Amygdala (tissue), 56 donors: ENCODE measurements at regions not wholly inside any gene's neighbourhood (a gene's known extent, or its start where the extent isn't known, plus 50 kb on each side); places are given as distances from the start of the nearest gene placed in this dataset.
A peak's percentile ranks its signal among the peaks of the same experiment; 100 is the strongest.

Experiments used
- DNase-seq, 56 donors: peaks; one replicate each; lab custom pipeline; 2025; lab: John Stamatoyannopoulos, UW

GRCh38 chr2:220496513-220496912, 869.1 kb downstream of the SLC4A3 start:
- no peak for DNase-seq

DNA sequence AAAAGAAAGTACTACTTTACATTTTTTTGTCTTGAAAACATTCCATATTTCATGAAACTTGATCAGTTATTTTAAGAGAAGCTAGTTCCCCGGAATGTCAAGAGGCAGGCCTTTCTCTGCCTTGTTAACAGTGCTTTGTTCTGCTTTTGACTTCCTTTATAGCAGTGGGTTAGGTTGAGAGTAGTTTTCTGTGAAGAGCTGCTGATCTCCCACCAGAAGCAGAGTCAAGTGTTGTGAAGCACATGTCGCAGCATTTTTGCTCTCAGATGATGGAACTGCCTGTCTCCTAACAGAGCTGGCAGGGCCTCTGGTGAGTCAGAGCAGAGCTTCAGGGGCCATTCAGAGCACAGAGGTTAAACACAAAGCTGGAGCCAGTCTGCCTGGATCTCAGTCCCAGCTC, 871.8 kb downstream of the SLC4A3 start:
- peak in 5 of 56 donors; percentile 2 to 15 (median 2) for DNase-seq

GRCh38 chr2:220502539-220502938, 875.1 kb downstream of the SLC4A3 start:
- no peak for DNase-seq

GRCh38 chr2:220503431-220503830, 876.0 kb downstream of the SLC4A3 start:
- peak in 4 of 56 donors; percentile 3 to 16 (median 7) for DNase-seq

GRCh38 chr2:220504938-220505503, 877.6 kb downstream of the SLC4A3 start:
- no peak for DNase-seq

DNA sequence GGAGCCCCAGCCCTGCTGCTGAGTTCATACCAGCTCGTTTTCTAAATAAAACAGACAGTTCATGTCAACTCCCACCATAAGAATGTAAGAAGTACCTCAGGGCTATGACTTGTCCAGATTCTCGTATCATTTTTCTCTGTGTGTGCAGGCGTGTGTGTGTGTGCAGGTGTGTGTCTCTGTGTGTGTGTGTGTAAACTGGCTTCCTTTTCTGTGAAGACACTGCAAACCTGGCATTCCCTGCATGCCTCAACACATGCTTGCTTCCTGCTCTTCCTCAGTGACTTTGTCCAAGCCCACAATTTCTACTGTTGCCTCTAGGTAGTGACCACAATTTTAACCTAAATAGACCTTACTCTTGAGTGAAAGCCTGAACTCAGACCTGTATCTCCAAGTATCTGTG, 879.0 kb downstream of the SLC4A3 start:
- DNase-seq: no peak

- no peak for DNase-seq
Measured at GRCh38 chr2:220509096-220509757, 881.8 kb downstream of the SLC4A3 start.

- no peak for DNase-seq
Measured at GRCh38 chr2:220509966-220510365, 882.5 kb downstream of the SLC4A3 start.

- no peak for DNase-seq
Measured at GRCh38 chr2:220510668-220511067, 883.2 kb downstream of the SLC4A3 start.

GRCh38 chr2:220512419-220512818, 885.0 kb downstream of the SLC4A3 start:
- DNase-seq: no peak

DNA sequence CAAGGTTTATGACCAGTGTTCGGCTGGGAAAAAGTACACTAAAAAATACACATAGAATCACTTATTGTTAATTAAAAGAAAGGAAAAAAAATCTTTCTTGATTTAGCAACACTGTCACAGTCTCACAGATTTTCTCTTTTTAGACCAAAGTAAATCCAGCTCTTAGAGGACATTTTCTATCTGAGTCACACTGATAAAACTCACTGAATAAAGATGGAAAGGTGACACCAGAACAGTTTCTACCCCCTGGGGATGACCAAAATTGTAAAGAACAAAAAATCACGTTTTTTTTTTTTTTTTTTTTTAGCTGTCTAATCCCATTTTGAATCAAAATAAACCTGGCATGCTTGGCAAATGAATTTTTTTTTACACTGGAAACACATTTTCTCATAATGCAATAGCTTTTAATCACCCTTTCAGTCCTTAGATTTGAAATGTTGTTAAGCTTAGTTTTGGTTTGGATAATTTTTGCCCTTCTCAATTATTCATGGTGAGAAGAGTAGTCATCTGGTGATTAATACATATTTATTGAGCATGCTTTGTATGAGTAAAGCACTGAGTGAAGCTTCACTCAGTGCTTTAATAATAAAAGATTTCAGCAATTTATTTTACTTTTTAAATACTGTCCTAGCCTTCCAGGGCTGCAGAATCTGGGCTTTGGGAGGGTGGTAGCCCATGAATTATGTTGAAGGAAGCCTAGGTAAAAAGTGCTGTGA, 886.3 kb downstream of the SLC4A3 start:
- DNase-seq: no peak

DNA sequence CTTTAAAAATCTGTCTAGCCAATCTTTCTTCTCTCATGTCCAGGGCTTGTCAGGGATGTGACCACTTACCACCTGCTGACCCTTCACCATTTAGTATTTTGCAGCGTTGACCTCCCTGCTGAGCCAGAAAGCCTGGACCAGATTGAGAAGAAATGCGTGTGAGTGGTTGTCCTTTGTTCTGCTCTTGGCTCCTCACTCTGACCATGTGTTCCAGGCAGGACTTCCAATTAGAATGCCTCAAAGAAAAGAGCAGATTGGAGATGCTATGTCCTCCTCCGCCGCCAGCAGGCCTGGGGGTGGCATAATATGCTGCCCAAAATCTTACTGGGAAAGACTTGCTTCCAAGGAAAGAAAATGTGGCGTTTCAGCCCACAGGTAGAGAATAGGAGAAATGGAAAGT, 894.1 kb downstream of the SLC4A3 start:
- DNase-seq: peak in 23 of 56 donors; percentile 1 to 49 (median 10)

DNA sequence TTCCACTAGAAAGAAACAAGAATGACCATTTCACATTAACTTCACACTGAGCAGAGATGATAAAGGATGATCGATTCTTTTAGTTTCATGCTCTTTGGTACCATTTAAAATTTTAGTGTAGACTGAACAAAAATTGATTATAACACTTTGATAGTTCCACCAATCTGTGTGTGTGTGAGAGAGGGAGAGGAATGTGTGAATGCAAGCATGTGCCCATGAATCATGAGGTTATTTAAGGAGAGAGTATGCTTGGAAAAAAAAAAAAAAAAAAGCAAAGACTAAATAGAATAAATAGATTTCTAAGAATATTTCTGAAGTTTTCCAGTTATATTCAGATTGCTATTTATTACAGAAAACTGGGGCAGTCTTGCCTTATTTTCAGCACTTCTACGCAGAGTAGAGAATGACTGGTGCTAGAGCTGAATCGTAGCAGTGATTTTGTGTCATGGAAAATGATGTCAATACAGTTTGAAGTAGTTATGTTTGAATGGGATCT, 900.8 kb downstream of the SLC4A3 start:
- DNase-seq: no peak

GRCh38 chr2:220531216-220531615, 903.8 kb downstream of the SLC4A3 start:
- no peak for DNase-seq

GRCh38 chr2:220533485-220533884, 906.1 kb downstream of the SLC4A3 start:
- no peak for DNase-seq

GRCh38 chr2:220539481-220539880, 912.1 kb downstream of the SLC4A3 start:
- DNase-seq: no peak

GRCh38 chr2:220544049-220544448, 916.6 kb downstream of the SLC4A3 start:
- DNase-seq: no peak

DNA sequence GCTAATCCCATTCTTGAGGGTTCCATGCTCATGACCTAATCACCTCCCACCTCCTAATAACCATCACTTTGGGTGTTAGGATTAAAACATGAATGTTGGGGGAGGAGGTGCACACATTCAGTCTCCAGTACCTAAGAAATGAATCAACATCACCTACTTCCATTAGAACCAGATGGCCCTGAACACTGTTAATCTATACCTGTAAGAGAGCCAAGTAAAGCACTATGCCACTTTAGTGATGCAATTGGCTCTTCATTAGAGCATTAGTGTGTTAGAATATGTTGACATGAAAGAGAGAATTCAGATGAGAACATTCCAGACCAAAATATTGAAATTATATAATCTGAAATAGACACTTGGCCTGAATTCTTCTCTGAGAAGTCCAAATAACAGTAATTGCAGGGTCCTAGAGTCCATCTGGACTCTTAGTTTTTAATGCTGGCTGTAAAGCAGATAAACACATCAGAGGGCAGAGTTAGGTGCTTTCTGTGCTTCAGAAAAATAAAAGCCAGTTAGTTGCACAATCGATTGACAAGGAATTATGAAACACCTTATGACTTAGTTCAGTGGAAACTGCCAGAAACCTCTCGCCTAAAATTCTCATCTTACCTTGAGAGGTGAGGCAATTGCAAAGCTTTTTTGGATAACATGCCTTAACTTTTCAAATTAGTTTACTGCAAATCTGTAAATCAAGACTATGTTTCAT, 923.7 kb downstream of the SLC4A3 start:
- DNase-seq: no peak

- DNase-seq: no peak
Measured at GRCh38 chr2:220552790-220553535, 925.5 kb downstream of the SLC4A3 start.

GRCh38 chr2:220555961-220556630, 928.7 kb downstream of the SLC4A3 start:
- DNase-seq: no peak
